WTC11 (cell line): ENCODE measurements at regions not wholly inside any gene's neighbourhood (a gene's known extent, or its start where the extent isn't known, plus 50 kb on each side); places are given as distances from the start of the nearest gene placed in this dataset.

ENCODE experiments used
- ATAC-seq: fragments of 200-7000 bp; cut with Tn5 transposase; 2 replicates; pipeline ENCODE4 v1.10.0; 2021; ENCODE audit warnings: mild to moderate bottlenecking, moderate library complexity
- CTCF ChIA-PET: fragments of 300-600 bp; sonication (Branson Sonifier 250); formaldehyde crosslinking; loops from one replicate; lab custom pipeline; 2021; ENCODE audit warnings: antibody characterized with exemption; lab: Charles Lee
- POLR2A ChIA-PET: fragments of 350-600 bp; sonication (Branson Sonifier 250); formaldehyde crosslinking; loops from one replicate; lab custom pipeline; 2021; ENCODE audit warnings: antibody characterized with exemption; lab: Charles Lee
- DNase-seq: peaks from one replicate; pipeline ENCODE4 v3.0.0; 2021; ENCODE audit warnings: low spot score
- H3K27ac Mint-ChIP-seq: 2 replicates; pipeline ENCODE4 v1.8.0; 2021; ENCODE audit warnings: mixed read lengths
- H3K27me3 Mint-ChIP-seq: 2 replicates; pipeline ENCODE4 v1.8.0; 2021; ENCODE audit warnings: low read depth, mild to moderate bottlenecking, moderate library complexity, mixed read lengths
- H3K36me3 Mint-ChIP-seq: 2 replicates; pipeline ENCODE4 v1.8.0; 2021; ENCODE audit warnings: mixed read lengths
- H3K4me1 Mint-ChIP-seq: 2 replicates; pipeline ENCODE4 v1.8.0; 2022; ENCODE audit warnings: mixed read lengths
- H3K4me3 Mint-ChIP-seq: 2 replicates; pipeline ENCODE4 v1.8.0; 2021; ENCODE audit warnings: mild to moderate bottlenecking, moderate library complexity, mixed read lengths
- H3K9me3 Mint-ChIP-seq: 2 replicates; pipeline ENCODE4 v1.8.0; 2021; ENCODE audit warnings: mixed read lengths
- CREB1 ChIP-seq: sonication (generic); formaldehyde crosslinking; IDR thresholded peaks from 2 replicates; pipeline ENCODE4 v1.8.0; 2023; ENCODE audit warnings: mild to moderate bottlenecking, missing genetic modification reagents
- CREM ChIP-seq: sonication (generic); formaldehyde crosslinking; IDR thresholded peaks from 2 replicates; pipeline ENCODE4 v1.8.1; 2022; ENCODE audit warnings: mild to moderate bottlenecking, missing genetic modification reagents, moderate library complexity
- ETV6 ChIP-seq: sonication (generic); formaldehyde crosslinking; IDR thresholded peaks from 2 replicates; pipeline ENCODE4 v1.8.1; 2022; ENCODE audit warnings: mild to moderate bottlenecking, missing genetic modification reagents
- FOXP1 ChIP-seq: sonication (generic); formaldehyde crosslinking; IDR thresholded peaks from 2 replicates; pipeline ENCODE4 v1.8.0; 2022; ENCODE audit warnings: missing genetic modification reagents, mild to moderate bottlenecking, moderate library complexity, borderline replicate concordance
- GRHL2 ChIP-seq: fragments of 250-450 bp; sonication (Bioruptor Pico); IDR thresholded peaks from 2 replicates; pipeline ENCODE4 v1.8.0; 2022; ENCODE audit warnings: mild to moderate bottlenecking, moderate library complexity; ENCODE audit not compliant: insufficient replicate concordance, severe bottlenecking
- IRF2 ChIP-seq: sonication (generic); formaldehyde crosslinking; IDR thresholded peaks from 2 replicates; pipeline ENCODE4 v1.8.0; 2022; ENCODE audit warnings: low read depth, missing genetic modification reagents, borderline replicate concordance
- NFYB ChIP-seq: sonication (generic); formaldehyde crosslinking; conservative IDR thresholded peaks from 2 replicates; pipeline ENCODE4 v1.8.0; 2022; ENCODE audit warnings: low read depth, missing genetic modification reagents
- RELA ChIP-seq: sonication (generic); formaldehyde crosslinking; IDR thresholded peaks from 2 replicates; pipeline ENCODE4 v1.8.1; 2022; ENCODE audit warnings: missing genetic modification reagents, mild to moderate bottlenecking, borderline replicate concordance
- TEAD4 ChIP-seq: sonication (generic); formaldehyde crosslinking; IDR thresholded peaks from 2 replicates; pipeline ENCODE4 v1.8.0; 2022; ENCODE audit warnings: mild to moderate bottlenecking, missing genetic modification reagents
- TP53 ChIP-seq: sonication (generic); formaldehyde crosslinking; IDR thresholded peaks from 2 replicates; pipeline ENCODE4 v1.8.1; 2023; ENCODE audit warnings: mild to moderate bottlenecking, missing genetic modification reagents
- ZBTB21 ChIP-seq: sonication (generic); formaldehyde crosslinking; IDR thresholded peaks from 2 replicates; pipeline ENCODE4 v1.8.1; 2023; ENCODE audit warnings: mild to moderate bottlenecking, missing genetic modification reagents, borderline replicate concordance
- ZNF121 ChIP-seq: sonication (generic); formaldehyde crosslinking; IDR thresholded peaks from 2 replicates; pipeline ENCODE4 v1.8.0; 2023; ENCODE audit warnings: missing genetic modification reagents
- ZNF263 ChIP-seq: sonication (generic); formaldehyde crosslinking; IDR thresholded peaks from 2 replicates; pipeline ENCODE4 v1.8.1; 2022; ENCODE audit warnings: low read depth, mild to moderate bottlenecking, moderate library complexity, missing genetic modification reagents
- TF ChIP-seq, protein P1 (sequence below): fragments of 250-450 bp; sonication (Bioruptor Pico); IDR thresholded peaks from 2 replicates; pipeline ENCODE4 v1.9.0; 2021; ENCODE audit warnings: mild to moderate bottlenecking, borderline replicate concordance
- TF ChIP-seq, protein P2 (sequence below): fragments of 250-450 bp; sonication (Bioruptor Pico); IDR thresholded peaks from 2 replicates; pipeline ENCODE4 v1.9.0; 2021; ENCODE audit warnings: mild to moderate bottlenecking
- TF ChIP-seq, protein P3 (sequence below): sonication (generic); formaldehyde crosslinking; conservative IDR thresholded peaks from 2 replicates; pipeline ENCODE4 v1.8.1; 2023; ENCODE audit warnings: mild to moderate bottlenecking, low read depth, missing genetic modification reagents, moderate library complexity
- TF ChIP-seq, protein P4 (sequence below): sonication (generic); formaldehyde crosslinking; IDR thresholded peaks from 2 replicates; pipeline ENCODE4 v1.8.0; 2022; ENCODE audit warnings: missing genetic modification reagents
- TF ChIP-seq, protein P5 (sequence below): sonication (generic); formaldehyde crosslinking; IDR thresholded peaks from 2 replicates; pipeline ENCODE4 v1.8.1; 2023; ENCODE audit warnings: mild to moderate bottlenecking, missing genetic modification reagents, borderline replicate concordance
- TF ChIP-seq, protein P6 (sequence below): sonication (generic); formaldehyde crosslinking; IDR thresholded peaks from 2 replicates; pipeline ENCODE4 v1.8.0; 2022; ENCODE audit warnings: mild to moderate bottlenecking, missing genetic modification reagents

DNA sequence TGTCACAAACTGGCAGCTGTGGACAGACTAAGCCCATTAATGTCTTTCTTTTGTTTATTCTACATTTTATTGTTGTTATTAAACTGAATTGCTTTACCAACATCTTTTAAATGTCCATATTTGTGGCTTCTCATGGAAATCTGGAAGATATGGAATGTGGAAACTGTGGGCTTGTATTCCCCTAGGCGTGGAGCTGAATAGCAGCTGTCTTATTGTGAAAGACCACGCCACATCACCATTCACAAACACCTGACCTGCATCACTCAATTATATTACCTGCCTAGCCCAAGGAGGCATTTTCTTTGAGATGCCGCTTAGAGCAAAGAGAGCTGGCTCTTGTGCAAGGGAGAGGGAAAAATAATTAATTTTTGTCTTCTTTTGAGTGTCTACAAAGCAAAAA lies 96.9 kb upstream of the GPRIN3 start (continued):
- TF ChIP-seq, protein P1, sequence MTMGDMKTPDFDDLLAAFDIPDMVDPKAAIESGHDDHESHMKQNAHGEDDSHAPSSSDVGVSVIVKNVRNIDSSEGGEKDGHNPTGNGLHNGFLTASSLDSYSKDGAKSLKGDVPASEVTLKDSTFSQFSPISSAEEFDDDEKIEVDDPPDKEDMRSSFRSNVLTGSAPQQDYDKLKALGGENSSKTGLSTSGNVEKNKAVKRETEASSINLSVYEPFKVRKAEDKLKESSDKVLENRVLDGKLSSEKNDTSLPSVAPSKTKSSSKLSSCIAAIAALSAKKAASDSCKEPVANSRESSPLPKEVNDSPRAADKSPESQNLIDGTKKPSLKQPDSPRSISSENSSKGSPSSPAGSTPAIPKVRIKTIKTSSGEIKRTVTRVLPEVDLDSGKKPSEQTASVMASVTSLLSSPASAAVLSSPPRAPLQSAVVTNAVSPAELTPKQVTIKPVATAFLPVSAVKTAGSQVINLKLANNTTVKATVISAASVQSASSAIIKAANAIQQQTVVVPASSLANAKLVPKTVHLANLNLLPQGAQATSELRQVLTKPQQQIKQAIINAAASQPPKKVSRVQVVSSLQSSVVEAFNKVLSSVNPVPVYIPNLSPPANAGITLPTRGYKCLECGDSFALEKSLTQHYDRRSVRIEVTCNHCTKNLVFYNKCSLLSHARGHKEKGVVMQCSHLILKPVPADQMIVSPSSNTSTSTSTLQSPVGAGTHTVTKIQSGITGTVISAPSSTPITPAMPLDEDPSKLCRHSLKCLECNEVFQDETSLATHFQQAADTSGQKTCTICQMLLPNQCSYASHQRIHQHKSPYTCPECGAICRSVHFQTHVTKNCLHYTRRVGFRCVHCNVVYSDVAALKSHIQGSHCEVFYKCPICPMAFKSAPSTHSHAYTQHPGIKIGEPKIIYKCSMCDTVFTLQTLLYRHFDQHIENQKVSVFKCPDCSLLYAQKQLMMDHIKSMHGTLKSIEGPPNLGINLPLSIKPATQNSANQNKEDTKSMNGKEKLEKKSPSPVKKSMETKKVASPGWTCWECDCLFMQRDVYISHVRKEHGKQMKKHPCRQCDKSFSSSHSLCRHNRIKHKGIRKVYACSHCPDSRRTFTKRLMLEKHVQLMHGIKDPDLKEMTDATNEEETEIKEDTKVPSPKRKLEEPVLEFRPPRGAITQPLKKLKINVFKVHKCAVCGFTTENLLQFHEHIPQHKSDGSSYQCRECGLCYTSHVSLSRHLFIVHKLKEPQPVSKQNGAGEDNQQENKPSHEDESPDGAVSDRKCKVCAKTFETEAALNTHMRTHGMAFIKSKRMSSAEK (CRISPR knock-in tag) = no peak
- no peak for TF ChIP-seq NFYB (CRISPR knock-in tag)
- no peak for TF ChIP-seq FOXP1 (CRISPR knock-in tag)
- no peak for TF ChIP-seq GRHL2 (CRISPR knock-in tag)
- TF ChIP-seq TEAD4 (CRISPR knock-in tag) = no peak

DNA sequence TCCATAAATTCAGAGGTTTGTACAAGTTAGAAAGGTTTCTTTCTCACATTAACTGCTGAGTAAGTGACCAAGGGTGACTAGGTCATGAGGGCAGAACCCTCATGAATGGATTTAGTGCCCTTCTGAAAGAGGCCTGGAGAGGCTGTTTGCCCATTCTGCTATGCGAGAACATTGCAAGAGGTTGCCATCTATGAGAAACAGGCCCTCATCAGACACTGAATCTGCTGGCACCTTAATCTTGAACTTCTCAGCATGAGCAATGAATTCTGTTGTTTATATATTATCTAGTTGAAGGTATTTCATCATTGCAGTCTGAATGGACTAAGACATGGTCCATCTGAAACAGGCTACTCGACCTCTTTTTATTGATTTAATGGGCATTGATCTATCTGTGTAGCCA lies 96.2 kb upstream of the GPRIN3 start:
- no peak for DNase-seq
- no peaks in the 10 kb centered on the region for H3K27me3 Mint-ChIP-seq
- no peak overlapping the region for H3K4me3 Mint-ChIP-seq
- POLR2A ChIA-PET = no interaction called here
- no peaks in the 10 kb centered on the region for H3K4me1 Mint-ChIP-seq
- no peak overlapping the region for H3K27ac Mint-ChIP-seq
- ATAC-seq = no peak
- TF ChIP-seq ZBTB21 (CRISPR knock-in tag) (no peak), CREB1 (CRISPR knock-in tag) (no peak), CREM (CRISPR knock-in tag) (no peak), ETV6 (no peak), ZNF121 (CRISPR knock-in tag) (no peak), IRF2 (CRISPR knock-in tag) (no peak), TP53 (CRISPR knock-in tag) (no peak), NFYB (CRISPR knock-in tag) (no peak), ZNF263 (CRISPR knock-in tag) (no peak), RELA (CRISPR knock-in tag) (no peak)
- TF ChIP-seq, protein P2, sequence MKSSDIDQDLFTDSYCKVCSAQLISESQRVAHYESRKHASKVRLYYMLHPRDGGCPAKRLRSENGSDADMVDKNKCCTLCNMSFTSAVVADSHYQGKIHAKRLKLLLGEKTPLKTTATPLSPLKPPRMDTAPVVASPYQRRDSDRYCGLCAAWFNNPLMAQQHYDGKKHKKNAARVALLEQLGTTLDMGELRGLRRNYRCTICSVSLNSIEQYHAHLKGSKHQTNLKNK (CRISPR knock-in tag) = no peak
- TF ChIP-seq, protein P3, sequence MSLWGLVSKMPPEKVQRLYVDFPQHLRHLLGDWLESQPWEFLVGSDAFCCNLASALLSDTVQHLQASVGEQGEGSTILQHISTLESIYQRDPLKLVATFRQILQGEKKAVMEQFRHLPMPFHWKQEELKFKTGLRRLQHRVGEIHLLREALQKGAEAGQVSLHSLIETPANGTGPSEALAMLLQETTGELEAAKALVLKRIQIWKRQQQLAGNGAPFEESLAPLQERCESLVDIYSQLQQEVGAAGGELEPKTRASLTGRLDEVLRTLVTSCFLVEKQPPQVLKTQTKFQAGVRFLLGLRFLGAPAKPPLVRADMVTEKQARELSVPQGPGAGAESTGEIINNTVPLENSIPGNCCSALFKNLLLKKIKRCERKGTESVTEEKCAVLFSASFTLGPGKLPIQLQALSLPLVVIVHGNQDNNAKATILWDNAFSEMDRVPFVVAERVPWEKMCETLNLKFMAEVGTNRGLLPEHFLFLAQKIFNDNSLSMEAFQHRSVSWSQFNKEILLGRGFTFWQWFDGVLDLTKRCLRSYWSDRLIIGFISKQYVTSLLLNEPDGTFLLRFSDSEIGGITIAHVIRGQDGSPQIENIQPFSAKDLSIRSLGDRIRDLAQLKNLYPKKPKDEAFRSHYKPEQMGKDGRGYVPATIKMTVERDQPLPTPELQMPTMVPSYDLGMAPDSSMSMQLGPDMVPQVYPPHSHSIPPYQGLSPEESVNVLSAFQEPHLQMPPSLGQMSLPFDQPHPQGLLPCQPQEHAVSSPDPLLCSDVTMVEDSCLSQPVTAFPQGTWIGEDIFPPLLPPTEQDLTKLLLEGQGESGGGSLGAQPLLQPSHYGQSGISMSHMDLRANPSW = no peak
- TF ChIP-seq, protein P4, sequence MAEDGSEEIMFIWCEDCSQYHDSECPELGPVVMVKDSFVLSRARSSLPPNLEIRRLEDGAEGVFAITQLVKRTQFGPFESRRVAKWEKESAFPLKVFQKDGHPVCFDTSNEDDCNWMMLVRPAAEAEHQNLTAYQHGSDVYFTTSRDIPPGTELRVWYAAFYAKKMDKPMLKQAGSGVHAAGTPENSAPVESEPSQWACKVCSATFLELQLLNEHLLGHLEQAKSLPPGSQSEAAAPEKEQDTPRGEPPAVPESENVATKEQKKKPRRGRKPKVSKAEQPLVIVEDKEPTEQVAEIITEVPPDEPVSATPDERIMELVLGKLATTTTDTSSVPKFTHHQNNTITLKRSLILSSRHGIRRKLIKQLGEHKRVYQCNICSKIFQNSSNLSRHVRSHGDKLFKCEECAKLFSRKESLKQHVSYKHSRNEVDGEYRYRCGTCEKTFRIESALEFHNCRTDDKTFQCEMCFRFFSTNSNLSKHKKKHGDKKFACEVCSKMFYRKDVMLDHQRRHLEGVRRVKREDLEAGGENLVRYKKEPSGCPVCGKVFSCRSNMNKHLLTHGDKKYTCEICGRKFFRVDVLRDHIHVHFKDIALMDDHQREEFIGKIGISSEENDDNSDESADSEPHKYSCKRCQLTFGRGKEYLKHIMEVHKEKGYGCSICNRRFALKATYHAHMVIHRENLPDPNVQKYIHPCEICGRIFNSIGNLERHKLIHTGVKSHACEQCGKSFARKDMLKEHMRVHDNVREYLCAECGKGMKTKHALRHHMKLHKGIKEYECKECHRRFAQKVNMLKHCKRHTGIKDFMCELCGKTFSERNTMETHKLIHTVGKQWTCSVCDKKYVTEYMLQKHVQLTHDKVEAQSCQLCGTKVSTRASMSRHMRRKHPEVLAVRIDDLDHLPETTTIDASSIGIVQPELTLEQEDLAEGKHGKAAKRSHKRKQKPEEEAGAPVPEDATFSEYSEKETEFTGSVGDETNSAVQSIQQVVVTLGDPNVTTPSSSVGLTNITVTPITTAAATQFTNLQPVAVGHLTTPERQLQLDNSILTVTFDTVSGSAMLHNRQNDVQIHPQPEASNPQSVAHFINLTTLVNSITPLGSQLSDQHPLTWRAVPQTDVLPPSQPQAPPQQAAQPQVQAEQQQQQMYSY (CRISPR knock-in tag) = no peak
- TF ChIP-seq, protein P5, sequence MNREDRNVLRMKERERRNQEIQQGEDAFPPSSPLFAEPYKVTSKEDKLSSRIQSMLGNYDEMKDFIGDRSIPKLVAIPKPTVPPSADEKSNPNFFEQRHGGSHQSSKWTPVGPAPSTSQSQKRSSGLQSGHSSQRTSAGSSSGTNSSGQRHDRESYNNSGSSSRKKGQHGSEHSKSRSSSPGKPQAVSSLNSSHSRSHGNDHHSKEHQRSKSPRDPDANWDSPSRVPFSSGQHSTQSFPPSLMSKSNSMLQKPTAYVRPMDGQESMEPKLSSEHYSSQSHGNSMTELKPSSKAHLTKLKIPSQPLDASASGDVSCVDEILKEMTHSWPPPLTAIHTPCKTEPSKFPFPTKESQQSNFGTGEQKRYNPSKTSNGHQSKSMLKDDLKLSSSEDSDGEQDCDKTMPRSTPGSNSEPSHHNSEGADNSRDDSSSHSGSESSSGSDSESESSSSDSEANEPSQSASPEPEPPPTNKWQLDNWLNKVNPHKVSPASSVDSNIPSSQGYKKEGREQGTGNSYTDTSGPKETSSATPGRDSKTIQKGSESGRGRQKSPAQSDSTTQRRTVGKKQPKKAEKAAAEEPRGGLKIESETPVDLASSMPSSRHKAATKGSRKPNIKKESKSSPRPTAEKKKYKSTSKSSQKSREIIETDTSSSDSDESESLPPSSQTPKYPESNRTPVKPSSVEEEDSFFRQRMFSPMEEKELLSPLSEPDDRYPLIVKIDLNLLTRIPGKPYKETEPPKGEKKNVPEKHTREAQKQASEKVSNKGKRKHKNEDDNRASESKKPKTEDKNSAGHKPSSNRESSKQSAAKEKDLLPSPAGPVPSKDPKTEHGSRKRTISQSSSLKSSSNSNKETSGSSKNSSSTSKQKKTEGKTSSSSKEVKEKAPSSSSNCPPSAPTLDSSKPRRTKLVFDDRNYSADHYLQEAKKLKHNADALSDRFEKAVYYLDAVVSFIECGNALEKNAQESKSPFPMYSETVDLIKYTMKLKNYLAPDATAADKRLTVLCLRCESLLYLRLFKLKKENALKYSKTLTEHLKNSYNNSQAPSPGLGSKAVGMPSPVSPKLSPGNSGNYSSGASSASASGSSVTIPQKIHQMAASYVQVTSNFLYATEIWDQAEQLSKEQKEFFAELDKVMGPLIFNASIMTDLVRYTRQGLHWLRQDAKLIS (CRISPR knock-in tag) = no peak
- TF ChIP-seq, protein P6, sequence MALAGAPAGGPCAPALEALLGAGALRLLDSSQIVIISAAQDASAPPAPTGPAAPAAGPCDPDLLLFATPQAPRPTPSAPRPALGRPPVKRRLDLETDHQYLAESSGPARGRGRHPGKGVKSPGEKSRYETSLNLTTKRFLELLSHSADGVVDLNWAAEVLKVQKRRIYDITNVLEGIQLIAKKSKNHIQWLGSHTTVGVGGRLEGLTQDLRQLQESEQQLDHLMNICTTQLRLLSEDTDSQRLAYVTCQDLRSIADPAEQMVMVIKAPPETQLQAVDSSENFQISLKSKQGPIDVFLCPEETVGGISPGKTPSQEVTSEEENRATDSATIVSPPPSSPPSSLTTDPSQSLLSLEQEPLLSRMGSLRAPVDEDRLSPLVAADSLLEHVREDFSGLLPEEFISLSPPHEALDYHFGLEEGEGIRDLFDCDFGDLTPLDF (CRISPR knock-in tag) = no peak
- CTCF ChIA-PET = no interaction called here
- H3K9me3 Mint-ChIP-seq = peaks cover 3% of the 10 kb centered on the region; the same call in 1 of the 2 replicates
- no peaks in the 10 kb centered on the region for H3K36me3 Mint-ChIP-seq
